GM23338 (cell line): ENCODE measurements at regions not wholly inside any gene's neighbourhood (a gene's known extent, or its start where the extent isn't known, plus 50 kb on each side); places are given as distances from the start of the nearest gene placed in this dataset.

Source experiments
- EZH2 ChIP-seq: fragments of 200-600 bp; sonication (generic); IDR thresholded peaks from one replicate; pipeline ENCODE4 v1.8.0; 2017; ENCODE audit warnings: antibody characterized with exemption, mild to moderate bottlenecking, low read depth; ENCODE audit not compliant: unreplicated experiment
- EZH2phosphoT487 ChIP-seq: fragments of 200-600 bp; sonication (generic); IDR thresholded peaks from one replicate; pipeline ENCODE4 v1.8.1; 2018; ENCODE audit warnings: antibody characterized with exemption; ENCODE audit not compliant: unreplicated experiment
- JUNB ChIP-seq: IDR thresholded peaks from one replicate; pipeline ENCODE4 v1.6.1; 2016; ENCODE audit warnings: antibody characterized with exemption; ENCODE audit not compliant: unreplicated experiment
- POLR2AphosphoS5 ChIP-seq: IDR thresholded peaks from 2 replicates; pipeline ENCODE4 v1.6.1; 2016; ENCODE audit warnings: antibody characterized with exemption, low read depth
- ZNF114 ChIP-seq: fragments of 250-450 bp; sonication (Bioruptor Pico); IDR thresholded peaks from 2 replicates; pipeline ENCODE4 v1.5.0; 2020; ENCODE audit warnings: mild to moderate bottlenecking, moderate library complexity
- ZNF331 ChIP-seq: fragments of 250-450 bp; sonication (Bioruptor Pico); IDR thresholded peaks from 2 replicates; pipeline ENCODE4 v1.5.0; 2020; ENCODE audit warnings: low read depth, mild to moderate bottlenecking, moderate library complexity
- TF ChIP-seq, protein P1 (sequence below), 2 experiments: fragments of 200-600 bp in 1 of 2; sonication (generic) in 1 of 2; conservative IDR thresholded peaks; 2 replicates each; pipeline versions ENCODE4 v1.5.1 to v1.6.1; 2016 to 2017; ENCODE audit warnings: antibody characterized with exemption in 2 of 2, low read depth in 2 of 2, mild to moderate bottlenecking in 2 of 2, moderate library complexity in 1 of 2
- TF ChIP-seq, protein P2 (sequence below): IDR thresholded peaks from 2 replicates; pipeline ENCODE4 v1.6.1; 2016; ENCODE audit warnings: antibody characterized with exemption
- TF ChIP-seq, protein P3 (sequence below): IDR thresholded peaks from one replicate; pipeline ENCODE4 v1.6.1; 2018; ENCODE audit warnings: antibody characterized with exemption; ENCODE audit not compliant: unreplicated experiment

DNA sequence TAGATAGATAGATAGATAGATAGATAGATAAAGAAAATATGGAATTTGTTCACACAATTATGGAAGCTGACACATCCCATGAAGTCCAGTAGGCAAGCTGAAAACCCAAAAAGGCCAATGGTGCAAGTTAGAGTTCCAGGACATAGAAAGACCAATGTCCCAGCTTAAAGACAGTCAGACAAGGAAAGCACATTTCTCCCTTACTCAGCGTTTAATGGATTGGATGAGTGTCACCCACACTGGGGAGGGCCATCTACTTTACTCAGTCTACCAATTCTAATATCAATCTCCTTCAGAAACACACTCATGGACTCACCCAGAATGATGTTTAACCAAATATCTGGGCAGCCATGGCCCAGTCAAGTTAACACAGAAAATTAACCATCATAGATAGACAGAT is 327.7 kb upstream of the CDH11 start:
- TF ChIP-seq, protein P1, sequence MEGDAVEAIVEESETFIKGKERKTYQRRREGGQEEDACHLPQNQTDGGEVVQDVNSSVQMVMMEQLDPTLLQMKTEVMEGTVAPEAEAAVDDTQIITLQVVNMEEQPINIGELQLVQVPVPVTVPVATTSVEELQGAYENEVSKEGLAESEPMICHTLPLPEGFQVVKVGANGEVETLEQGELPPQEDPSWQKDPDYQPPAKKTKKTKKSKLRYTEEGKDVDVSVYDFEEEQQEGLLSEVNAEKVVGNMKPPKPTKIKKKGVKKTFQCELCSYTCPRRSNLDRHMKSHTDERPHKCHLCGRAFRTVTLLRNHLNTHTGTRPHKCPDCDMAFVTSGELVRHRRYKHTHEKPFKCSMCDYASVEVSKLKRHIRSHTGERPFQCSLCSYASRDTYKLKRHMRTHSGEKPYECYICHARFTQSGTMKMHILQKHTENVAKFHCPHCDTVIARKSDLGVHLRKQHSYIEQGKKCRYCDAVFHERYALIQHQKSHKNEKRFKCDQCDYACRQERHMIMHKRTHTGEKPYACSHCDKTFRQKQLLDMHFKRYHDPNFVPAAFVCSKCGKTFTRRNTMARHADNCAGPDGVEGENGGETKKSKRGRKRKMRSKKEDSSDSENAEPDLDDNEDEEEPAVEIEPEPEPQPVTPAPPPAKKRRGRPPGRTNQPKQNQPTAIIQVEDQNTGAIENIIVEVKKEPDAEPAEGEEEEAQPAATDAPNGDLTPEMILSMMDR (conservative IDR thresholded peaks at IDR 0.05; ENCODE audit: low read depth in 2 of 2): no peak
- TF ChIP-seq POLR2AphosphoS5 (no peak), EZH2 (no peak), JUNB (no peak), ZNF114 (CRISPR knock-in tag) (no peak), EZH2phosphoT487 (no peak), ZNF331 (CRISPR knock-in tag) (no peak)
- TF ChIP-seq, protein P2, sequence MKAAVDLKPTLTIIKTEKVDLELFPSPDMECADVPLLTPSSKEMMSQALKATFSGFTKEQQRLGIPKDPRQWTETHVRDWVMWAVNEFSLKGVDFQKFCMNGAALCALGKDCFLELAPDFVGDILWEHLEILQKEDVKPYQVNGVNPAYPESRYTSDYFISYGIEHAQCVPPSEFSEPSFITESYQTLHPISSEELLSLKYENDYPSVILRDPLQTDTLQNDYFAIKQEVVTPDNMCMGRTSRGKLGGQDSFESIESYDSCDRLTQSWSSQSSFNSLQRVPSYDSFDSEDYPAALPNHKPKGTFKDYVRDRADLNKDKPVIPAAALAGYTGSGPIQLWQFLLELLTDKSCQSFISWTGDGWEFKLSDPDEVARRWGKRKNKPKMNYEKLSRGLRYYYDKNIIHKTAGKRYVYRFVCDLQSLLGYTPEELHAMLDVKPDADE: no peak
- TF ChIP-seq, protein P3, sequence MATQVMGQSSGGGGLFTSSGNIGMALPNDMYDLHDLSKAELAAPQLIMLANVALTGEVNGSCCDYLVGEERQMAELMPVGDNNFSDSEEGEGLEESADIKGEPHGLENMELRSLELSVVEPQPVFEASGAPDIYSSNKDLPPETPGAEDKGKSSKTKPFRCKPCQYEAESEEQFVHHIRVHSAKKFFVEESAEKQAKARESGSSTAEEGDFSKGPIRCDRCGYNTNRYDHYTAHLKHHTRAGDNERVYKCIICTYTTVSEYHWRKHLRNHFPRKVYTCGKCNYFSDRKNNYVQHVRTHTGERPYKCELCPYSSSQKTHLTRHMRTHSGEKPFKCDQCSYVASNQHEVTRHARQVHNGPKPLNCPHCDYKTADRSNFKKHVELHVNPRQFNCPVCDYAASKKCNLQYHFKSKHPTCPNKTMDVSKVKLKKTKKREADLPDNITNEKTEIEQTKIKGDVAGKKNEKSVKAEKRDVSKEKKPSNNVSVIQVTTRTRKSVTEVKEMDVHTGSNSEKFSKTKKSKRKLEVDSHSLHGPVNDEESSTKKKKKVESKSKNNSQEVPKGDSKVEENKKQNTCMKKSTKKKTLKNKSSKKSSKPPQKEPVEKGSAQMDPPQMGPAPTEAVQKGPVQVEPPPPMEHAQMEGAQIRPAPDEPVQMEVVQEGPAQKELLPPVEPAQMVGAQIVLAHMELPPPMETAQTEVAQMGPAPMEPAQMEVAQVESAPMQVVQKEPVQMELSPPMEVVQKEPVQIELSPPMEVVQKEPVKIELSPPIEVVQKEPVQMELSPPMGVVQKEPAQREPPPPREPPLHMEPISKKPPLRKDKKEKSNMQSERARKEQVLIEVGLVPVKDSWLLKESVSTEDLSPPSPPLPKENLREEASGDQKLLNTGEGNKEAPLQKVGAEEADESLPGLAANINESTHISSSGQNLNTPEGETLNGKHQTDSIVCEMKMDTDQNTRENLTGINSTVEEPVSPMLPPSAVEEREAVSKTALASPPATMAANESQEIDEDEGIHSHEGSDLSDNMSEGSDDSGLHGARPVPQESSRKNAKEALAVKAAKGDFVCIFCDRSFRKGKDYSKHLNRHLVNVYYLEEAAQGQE: no peak
